ENCODE measurements at regions not wholly inside any gene's neighbourhood (a gene's known extent, or its start where the extent isn't known, plus 50 kb on each side); places are given as distances from the start of the nearest gene placed in this dataset.

- H3K4me3 ChIP-seq (ENCODE audit: insufficient read depth, low read length): no peak overlapping the region
- TF ChIP-seq, protein P1, sequence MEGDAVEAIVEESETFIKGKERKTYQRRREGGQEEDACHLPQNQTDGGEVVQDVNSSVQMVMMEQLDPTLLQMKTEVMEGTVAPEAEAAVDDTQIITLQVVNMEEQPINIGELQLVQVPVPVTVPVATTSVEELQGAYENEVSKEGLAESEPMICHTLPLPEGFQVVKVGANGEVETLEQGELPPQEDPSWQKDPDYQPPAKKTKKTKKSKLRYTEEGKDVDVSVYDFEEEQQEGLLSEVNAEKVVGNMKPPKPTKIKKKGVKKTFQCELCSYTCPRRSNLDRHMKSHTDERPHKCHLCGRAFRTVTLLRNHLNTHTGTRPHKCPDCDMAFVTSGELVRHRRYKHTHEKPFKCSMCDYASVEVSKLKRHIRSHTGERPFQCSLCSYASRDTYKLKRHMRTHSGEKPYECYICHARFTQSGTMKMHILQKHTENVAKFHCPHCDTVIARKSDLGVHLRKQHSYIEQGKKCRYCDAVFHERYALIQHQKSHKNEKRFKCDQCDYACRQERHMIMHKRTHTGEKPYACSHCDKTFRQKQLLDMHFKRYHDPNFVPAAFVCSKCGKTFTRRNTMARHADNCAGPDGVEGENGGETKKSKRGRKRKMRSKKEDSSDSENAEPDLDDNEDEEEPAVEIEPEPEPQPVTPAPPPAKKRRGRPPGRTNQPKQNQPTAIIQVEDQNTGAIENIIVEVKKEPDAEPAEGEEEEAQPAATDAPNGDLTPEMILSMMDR (IDR thresholded peaks at IDR 0.05; ENCODE audit: extremely low read depth, low read depth, low read length): no peak
- H3K4me1 ChIP-seq (ENCODE audit: insufficient read depth, low read length): no peaks in the 10 kb centered on the region
- no peaks in the 10 kb centered on the region for H3K79me2 ChIP-seq (ENCODE audit: insufficient read depth, low read length)
- H2AFZ ChIP-seq (ENCODE audit: low read length): no peak overlapping the region
- H3K36me3 ChIP-seq (ENCODE audit: insufficient read depth, low read length): no peaks in the 10 kb centered on the region
- H3K4me2 ChIP-seq (ENCODE audit: insufficient read depth, low read length): no peak overlapping the region
- no peaks in the 10 kb centered on the region for H3K9me3 ChIP-seq (ENCODE audit: low read depth, low read length)
- no peaks in the 10 kb centered on the region for H3K27me3 ChIP-seq (ENCODE audit: insufficient read depth, low read length)
- DNase-seq (ENCODE audit: insufficient read length, low spot score, missing footprints): no peak
- no peaks in the 10 kb centered on the region for H4K20me1 ChIP-seq (ENCODE audit: insufficient read depth, low read length)
- H3K27ac ChIP-seq (ENCODE audit: low read depth, low read length): no peak overlapping the region
These were observed 578.7 kb downstream of the ADCYAP1 start for GRCh38 chr18:1483385-1483784.

DNA sequence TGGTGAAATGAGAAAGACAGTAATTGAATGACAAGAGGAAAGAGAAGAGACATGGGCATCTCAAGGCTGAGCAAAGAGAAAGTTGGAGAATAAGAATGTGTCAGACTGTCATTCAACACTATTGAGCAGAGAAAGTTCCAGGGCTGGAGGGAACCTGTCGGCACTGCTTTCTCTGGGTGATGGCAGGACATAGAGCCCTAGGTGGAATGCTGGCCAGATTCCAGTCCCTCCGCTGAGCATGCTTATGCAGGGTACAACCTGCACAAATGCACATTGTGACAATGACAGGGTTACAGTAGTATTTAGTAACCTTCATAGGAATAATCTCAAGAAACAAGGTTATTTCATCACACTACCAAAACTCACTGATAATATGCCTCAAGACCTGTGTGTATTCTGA lies 582.8 kb downstream of the ADCYAP1 start:
- Histone ChIP-seq H3K27ac (ENCODE audit: low read depth, low read length) (no peak overlapping the region), H3K27me3 (ENCODE audit: insufficient read depth, low read length) (no peaks in the 10 kb centered on the region), H3K79me2 (ENCODE audit: insufficient read depth, low read length) (no peaks in the 10 kb centered on the region), H4K20me1 (ENCODE audit: insufficient read depth, low read length) (no peaks in the 10 kb centered on the region), H3K36me3 (ENCODE audit: insufficient read depth, low read length) (no peaks in the 10 kb centered on the region), H2AFZ (ENCODE audit: low read length) (no peak overlapping the region), H3K4me3 (ENCODE audit: insufficient read depth, low read length) (no peak overlapping the region), H3K4me1 (ENCODE audit: insufficient read depth, low read length) (no peaks in the 10 kb centered on the region), H3K9me3 (ENCODE audit: low read depth, low read length) (no peaks in the 10 kb centered on the region), H3K4me2 (ENCODE audit: insufficient read depth, low read length) (no peak overlapping the region)
- DNase-seq (ENCODE audit: insufficient read length, low spot score, missing footprints): no peak
- TF ChIP-seq, protein P1 (IDR thresholded peaks at IDR 0.05; ENCODE audit: extremely low read depth, low read depth, low read length): no peak

- Histone ChIP-seq H3K4me3 (ENCODE audit: insufficient read depth, low read length) (no peak overlapping the region), H3K79me2 (ENCODE audit: insufficient read depth, low read length) (no peaks in the 10 kb centered on the region), H3K27me3 (ENCODE audit: insufficient read depth, low read length) (no peaks in the 10 kb centered on the region), H3K4me1 (ENCODE audit: insufficient read depth, low read length) (no peaks in the 10 kb centered on the region), H3K9me3 (ENCODE audit: low read depth, low read length) (no peaks in the 10 kb centered on the region), H3K36me3 (ENCODE audit: insufficient read depth, low read length) (no peaks in the 10 kb centered on the region), H4K20me1 (ENCODE audit: insufficient read depth, low read length) (no peaks in the 10 kb centered on the region), H3K27ac (ENCODE audit: low read depth, low read length) (no peak overlapping the region), H3K4me2 (ENCODE audit: insufficient read depth, low read length) (no peak overlapping the region), H2AFZ (ENCODE audit: low read length) (no peak overlapping the region)
- no peak for DNase-seq (ENCODE audit: insufficient read length, low spot score, missing footprints)
- TF ChIP-seq, protein P1 (IDR thresholded peaks at IDR 0.05; ENCODE audit: extremely low read depth, low read depth, low read length): no peak
These were observed 583.7 kb downstream of the ADCYAP1 start for GRCh38 chr18:1488394-1488793.

GRCh38 chr18:1488957-1489356 lies 584.3 kb downstream of the ADCYAP1 start:
- Histone ChIP-seq H3K27me3 (ENCODE audit: insufficient read depth, low read length) (no peaks in the 10 kb centered on the region), H2AFZ (ENCODE audit: low read length) (no peak overlapping the region), H3K4me3 (ENCODE audit: insufficient read depth, low read length) (no peak overlapping the region), H3K36me3 (ENCODE audit: insufficient read depth, low read length) (no peaks in the 10 kb centered on the region), H3K27ac (ENCODE audit: low read depth, low read length) (no peak overlapping the region), H3K9me3 (ENCODE audit: low read depth, low read length) (no peaks in the 10 kb centered on the region), H4K20me1 (ENCODE audit: insufficient read depth, low read length) (no peaks in the 10 kb centered on the region), H3K79me2 (ENCODE audit: insufficient read depth, low read length) (no peaks in the 10 kb centered on the region), H3K4me1 (ENCODE audit: insufficient read depth, low read length) (no peaks in the 10 kb centered on the region), H3K4me2 (ENCODE audit: insufficient read depth, low read length) (no peak overlapping the region)
- no peak for DNase-seq (ENCODE audit: insufficient read length, low spot score, missing footprints)
- TF ChIP-seq, protein P1 (IDR thresholded peaks at IDR 0.05; ENCODE audit: extremely low read depth, low read depth, low read length): no peak

Data from osteoblast (primary cell).